GM19023 (cell line): ENCODE measurements at regions not wholly inside any gene's neighbourhood (a gene's known extent, or its start where the extent isn't known, plus 50 kb on each side); places are given as distances from the start of the nearest gene placed in this dataset.
A peak's percentile ranks its signal among the peaks of the same experiment; 100 is the strongest.
"Not testable (repeated sequence)": the region's sequence is repeated elsewhere in the genome, so short reads cannot be mapped to it uniquely, and the experiment has no call there.

Source experiments
- ATAC-seq: cut with Tn5 transposase; IDR thresholded peaks from one replicate; pipeline ENCODE4 v1.9.1; 2021; ENCODE audit warnings: mild to moderate bottlenecking, moderate library complexity; ENCODE audit not compliant: unreplicated experiment

GRCh38 chr15:38614621-38615020 is 50.0 kb upstream of the RASGRP1 start:
- no peak for ATAC-seq

GRCh38 chr15:38617831-38618230 is 53.2 kb upstream of the RASGRP1 start:
- ATAC-seq, result no peak

GRCh38 chr15:38618242-38618955 is 53.8 kb upstream of the RASGRP1 start:
- ATAC-seq, result no peak

GRCh38 chr15:38620098-38620497 is 55.5 kb upstream of the RASGRP1 start:
- no peak for ATAC-seq

GRCh38 chr15:38620851-38621594 is 56.4 kb upstream of the RASGRP1 start:
- no peak for ATAC-seq

GRCh38 chr15:38622304-38622703 is 57.7 kb upstream of the RASGRP1 start:
- no peak for ATAC-seq

DNA sequence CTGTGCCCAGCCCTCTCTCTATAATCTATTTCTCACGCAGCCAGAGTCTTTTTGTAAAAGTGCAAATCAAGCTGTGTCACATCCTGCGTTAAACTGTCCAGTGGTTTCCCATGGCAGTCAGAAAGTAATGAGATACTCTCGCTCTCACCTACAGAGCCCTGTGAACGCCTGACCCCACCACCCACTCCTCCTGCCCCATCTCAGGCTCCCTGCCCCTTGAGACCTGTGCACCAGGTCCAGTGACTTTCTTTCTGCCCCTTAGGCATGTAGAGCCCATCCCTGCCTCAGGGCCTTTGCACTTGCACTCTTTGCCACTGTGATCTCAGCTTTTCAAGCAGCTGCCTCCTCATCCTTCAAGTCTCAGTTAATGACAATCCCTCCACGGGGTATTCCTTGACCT is 58.3 kb upstream of the RASGRP1 start:
- no peak for ATAC-seq

DNA sequence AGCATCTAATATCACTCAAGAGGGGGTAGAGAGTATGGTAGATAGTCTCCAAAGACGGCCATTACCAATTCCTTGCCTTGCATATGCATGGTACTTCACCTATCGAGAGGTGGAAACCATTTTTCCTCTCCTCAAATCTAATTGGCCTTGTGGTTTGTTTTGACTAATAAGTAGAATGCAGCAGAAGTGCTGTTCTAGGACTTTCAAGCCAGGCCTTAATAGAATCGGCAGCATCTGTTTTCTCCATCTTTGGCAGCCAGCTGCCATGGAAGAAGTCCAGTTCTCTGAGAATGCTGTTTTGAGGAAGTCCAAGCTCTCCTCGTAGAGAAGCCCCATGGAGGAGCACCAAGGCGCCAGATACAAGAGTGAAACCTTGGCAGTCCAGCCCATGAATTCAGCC is 59.1 kb upstream of the RASGRP1 start:
- ATAC-seq, result no peak

GRCh38 chr15:38624244-38625205 is 59.9 kb upstream of the RASGRP1 start:
- ATAC-seq, result peak; percentile 43

GRCh38 chr15:38625886-38626285 is 61.3 kb upstream of the RASGRP1 start:
- ATAC-seq, result no peak

DNA sequence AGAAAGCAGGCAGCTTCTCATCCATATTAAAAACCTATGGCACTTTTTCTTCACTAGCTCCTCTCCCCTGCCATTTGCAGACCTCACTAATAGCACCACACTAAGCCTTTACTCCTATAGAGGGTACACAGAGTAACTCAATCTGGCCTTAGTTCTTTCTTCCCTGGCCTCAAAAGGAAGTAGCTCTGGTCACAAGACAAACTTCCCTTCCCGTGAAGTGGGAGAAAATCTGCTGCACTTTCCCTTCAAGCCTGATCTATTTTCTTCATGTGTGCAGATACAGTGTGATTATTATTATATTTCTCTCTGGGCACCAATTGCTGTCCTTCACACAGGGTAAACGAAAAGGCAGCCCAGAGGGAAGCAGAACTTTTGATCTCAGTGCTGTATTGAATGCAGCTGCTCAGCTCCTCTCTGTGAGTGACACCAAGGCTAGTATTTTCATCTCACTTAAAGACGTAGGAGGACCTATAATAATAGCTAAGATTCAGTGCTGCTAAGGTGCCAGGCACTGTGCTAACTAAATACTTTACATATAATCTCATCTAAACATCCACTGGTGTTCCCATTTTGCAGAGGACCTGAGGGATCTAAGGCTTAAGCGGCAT is 61.9 kb upstream of the RASGRP1 start:
- ATAC-seq, result no peak

DNA sequence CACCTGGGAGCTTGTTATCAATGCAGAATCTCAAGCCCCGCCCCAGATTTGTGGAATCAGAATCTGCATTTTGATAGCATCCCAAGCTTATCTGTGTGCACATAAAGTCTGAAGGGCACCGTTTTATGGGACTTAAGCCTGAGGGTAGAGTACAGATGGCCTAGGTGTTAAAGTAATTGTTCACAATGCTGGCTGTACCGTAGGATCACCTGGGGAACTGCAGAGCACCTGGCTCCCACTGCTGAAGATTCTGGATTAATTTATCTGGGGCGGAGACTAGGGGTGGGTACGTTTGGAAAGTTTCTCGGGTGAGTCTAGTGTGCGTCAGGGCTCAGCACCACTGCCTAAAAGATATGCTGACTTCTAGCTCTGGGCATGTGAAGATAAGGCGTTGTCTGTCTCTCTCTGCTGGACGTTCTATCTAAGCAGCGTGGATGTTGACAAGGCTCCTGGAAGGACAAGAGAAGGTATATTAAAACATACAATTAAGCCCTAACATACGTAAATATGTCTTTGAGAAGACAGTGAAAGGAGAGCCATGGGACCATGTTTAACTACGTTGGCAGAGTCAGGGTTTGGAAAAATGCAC is 63.2 kb upstream of the RASGRP1 start:
- no peak for ATAC-seq

GRCh38 chr15:38631119-38632075 is 66.8 kb upstream of the RASGRP1 start:
- ATAC-seq, result no peak

GRCh38 chr15:38635170-38635569 is 70.6 kb upstream of the RASGRP1 start:
- no peak for ATAC-seq

- no peak for ATAC-seq
These were observed 72.0 kb upstream of the RASGRP1 start for GRCh38 chr15:38636597-38636996.

DNA sequence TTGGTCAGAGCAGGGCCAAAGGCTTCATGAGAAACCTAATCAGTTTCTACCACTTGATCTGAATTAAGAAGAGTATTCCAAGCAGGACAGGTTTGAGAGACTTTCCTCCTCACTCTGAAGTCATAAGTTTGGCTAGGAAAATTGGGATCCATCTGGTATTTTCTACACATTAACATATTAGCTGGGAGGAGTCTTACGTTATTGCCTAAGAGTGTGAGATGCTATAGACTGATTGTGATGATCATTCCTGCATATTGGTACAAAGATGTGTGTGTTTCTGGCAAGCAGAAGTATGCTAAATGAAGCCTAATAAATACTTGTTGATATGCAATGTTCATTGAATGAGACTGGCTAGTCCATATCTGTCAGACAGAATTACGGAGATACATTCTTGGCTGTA is 73.5 kb upstream of the RASGRP1 start:
- no peak for ATAC-seq

DNA sequence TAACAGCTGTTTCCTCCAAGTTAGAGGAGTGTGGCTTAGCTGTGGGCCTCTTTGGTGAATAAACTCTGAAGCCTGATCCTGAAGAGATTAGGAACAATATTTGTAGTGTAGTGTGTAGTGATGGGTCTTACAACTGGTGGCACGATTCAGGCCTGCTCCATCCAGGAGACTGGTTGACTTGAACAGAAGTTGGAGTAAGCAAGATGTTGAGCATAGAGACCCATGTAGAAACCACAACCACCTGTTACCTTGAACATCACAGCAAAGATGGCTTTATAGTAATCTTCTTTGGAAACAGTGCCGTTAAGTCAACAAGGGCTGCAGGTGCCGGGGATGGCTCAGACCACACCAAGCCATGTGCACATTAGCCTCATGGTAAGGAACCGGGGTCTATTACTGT is 74.2 kb upstream of the RASGRP1 start:
- ATAC-seq, result no peak

DNA sequence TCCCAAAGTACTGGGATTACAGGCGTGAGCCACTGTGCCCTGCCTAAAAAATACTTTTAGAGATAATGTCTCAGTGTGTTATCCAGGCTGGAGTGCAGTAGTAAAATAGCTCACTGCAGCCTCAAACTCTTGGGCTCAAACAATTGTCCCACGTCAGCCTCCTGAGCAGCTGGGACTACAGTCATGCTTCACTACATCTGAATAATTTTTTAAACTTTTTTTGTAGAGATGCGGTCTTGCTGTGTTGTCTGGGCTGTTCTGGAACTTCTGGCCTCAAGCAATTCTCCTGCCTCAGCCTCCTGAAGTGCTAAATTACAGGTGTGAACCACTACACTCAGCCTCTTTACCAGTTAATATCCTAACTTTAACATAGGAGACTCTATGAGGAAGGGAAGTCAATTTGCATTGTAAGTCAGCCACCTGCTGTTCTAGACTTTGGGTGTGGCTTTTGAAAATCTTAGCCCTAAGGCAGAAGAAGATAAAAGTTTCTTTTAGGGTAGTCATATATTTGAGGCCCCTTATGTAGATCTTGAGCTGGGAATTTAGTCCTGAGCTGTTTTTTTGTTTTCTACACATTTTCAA is 78.2 kb upstream of the RASGRP1 start:
- ATAC-seq, result peak; percentile 60

- ATAC-seq, result not testable (repeated sequence)
These were observed 79.7 kb upstream of the RASGRP1 start for GRCh38 chr15:38644353-38644752.
